ENCODE measurements at regions not wholly inside any gene's neighbourhood (a gene's known extent, or its start where the extent isn't known, plus 50 kb on each side); places are given as distances from the start of the nearest gene placed in this dataset.

- TF ChIP-seq CTCF (IDR thresholded peaks at IDR 0.05) (no peak), POLR2A (IDR thresholded peaks at IDR 0.05) (no peak), EP300 (IDR thresholded peaks at IDR 0.05) (peak in 1 of 2 donors; percentile 60)
Observed at GRCh38 chr6:169075211-169075914, 178.3 kb downstream of the THBS2 start.

Data from tibial nerve (tissue), 4 donors.